ENCODE measurements at regions not wholly inside any gene's neighbourhood (a gene's known extent, or its start where the extent isn't known, plus 50 kb on each side); places are given as distances from the start of the nearest gene placed in this dataset.

DNA sequence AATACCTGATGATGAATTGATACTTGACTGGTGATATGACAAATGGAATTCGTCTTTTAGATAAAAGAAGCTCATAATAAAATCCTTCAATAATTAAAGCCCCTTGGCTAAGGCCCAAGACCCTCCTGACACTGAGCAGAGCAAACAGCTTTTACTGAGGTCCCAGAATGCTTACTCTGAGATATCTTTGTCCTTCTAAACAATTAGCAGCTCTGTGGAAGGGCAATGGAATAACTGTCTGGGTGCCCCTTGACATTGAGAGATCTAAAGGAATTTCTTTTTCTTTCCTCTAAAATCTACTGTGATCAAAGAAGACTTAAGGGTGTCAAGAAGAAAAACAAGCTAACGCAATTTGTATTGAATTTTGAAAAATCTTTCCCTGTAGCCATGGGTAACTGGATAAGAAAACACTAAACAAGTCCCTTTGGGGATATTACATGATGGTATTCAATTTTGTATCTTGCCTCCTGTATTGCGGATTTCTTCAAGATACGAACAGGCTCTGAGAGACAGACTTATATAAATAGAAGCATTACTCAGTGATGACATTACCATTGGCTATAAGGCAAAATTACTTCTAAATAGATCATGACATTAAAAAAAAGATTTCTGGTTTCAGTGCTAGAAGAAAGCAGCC lies 128.8 kb downstream of the MREG start:
- Histone ChIP-seq H3K9me3 (no peaks in the 10 kb centered on the region), H3K4me1 (no peaks in the 10 kb centered on the region), H3K27me3 (no peaks in the 10 kb centered on the region), H3K36me3 (no peaks in the 10 kb centered on the region), H3K4me3 (no peak overlapping the region), H3K27ac (no peak overlapping the region)
- TF ChIP-seq, protein P1, sequence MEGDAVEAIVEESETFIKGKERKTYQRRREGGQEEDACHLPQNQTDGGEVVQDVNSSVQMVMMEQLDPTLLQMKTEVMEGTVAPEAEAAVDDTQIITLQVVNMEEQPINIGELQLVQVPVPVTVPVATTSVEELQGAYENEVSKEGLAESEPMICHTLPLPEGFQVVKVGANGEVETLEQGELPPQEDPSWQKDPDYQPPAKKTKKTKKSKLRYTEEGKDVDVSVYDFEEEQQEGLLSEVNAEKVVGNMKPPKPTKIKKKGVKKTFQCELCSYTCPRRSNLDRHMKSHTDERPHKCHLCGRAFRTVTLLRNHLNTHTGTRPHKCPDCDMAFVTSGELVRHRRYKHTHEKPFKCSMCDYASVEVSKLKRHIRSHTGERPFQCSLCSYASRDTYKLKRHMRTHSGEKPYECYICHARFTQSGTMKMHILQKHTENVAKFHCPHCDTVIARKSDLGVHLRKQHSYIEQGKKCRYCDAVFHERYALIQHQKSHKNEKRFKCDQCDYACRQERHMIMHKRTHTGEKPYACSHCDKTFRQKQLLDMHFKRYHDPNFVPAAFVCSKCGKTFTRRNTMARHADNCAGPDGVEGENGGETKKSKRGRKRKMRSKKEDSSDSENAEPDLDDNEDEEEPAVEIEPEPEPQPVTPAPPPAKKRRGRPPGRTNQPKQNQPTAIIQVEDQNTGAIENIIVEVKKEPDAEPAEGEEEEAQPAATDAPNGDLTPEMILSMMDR (IDR thresholded peaks at IDR 0.05) = no peak
- TF ChIP-seq POLR2AphosphoS5 (IDR thresholded peaks at IDR 0.05) (no peak), POLR2A (IDR thresholded peaks at IDR 0.05) (no peak)
- no peak for DNase-seq (ENCODE audit: low spot score in 2 of 2)
- intact Hi-C loops (cut with DNase I; ENCODE audit: low total_unique reads) = no loop called here

DNA sequence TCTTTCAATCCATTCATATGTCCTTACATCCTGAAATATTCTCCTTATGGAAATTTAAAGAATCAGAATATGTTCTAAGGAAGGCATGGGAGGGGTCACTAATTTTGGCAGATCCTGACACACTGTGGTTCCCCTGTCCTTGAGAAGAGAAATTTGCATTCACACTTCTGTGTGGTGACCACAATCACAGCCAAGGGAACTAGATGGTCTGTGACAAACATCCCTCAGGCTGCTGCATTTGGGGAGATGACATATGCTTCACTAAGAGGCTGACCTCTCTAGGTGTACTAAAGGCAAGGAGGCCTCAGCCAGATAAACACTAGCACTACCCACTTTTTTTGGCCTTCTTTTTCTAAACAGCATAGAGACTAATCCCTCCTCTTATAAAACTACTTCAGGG lies 129.6 kb downstream of the MREG start:
- DNase-seq (ENCODE audit: low spot score in 2 of 2) = no peak
- TF ChIP-seq POLR2AphosphoS5 (IDR thresholded peaks at IDR 0.05) (no peak), POLR2A (IDR thresholded peaks at IDR 0.05) (no peak)
- TF ChIP-seq, protein P1 (IDR thresholded peaks at IDR 0.05) = no peak
- H3K4me1 ChIP-seq = no peaks in the 10 kb centered on the region
- H3K27ac ChIP-seq = no peak overlapping the region
- no peaks in the 10 kb centered on the region for H3K9me3 ChIP-seq
- intact Hi-C loops (cut with DNase I; ENCODE audit: low total_unique reads) = no loop called here
- no peaks in the 10 kb centered on the region for H3K36me3 ChIP-seq
- no peaks in the 10 kb centered on the region for H3K27me3 ChIP-seq
- H3K4me3 ChIP-seq = no peak overlapping the region

DNA sequence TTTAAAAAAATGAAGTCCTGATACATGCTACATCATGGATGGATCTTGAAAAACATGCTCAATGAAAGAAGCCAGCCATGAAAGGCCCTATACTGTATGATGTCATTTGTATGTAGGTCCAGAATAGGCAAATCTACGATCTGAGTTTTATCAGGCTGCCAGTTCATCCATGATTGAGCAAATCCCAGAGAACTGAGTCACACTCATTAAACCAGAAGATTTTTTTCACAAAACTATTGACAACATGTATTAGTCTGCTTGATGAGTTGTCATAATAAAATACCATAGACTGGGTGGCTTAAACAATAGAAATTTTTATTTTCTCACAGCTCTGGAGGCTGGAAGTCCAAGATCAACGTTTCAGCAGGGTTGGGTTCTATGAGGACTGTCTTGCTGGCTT lies 130.7 kb downstream of the MREG start:
- no peaks in the 10 kb centered on the region for H3K36me3 ChIP-seq
- no peak overlapping the region for H3K4me3 ChIP-seq
- no peak overlapping the region for H3K27ac ChIP-seq
- no peaks in the 10 kb centered on the region for H3K9me3 ChIP-seq
- no peak for DNase-seq (ENCODE audit: low spot score in 2 of 2)
- intact Hi-C loops (cut with DNase I; ENCODE audit: low total_unique reads) = no loop called here
- TF ChIP-seq POLR2A (IDR thresholded peaks at IDR 0.05) = no peak
- TF ChIP-seq, protein P1 (IDR thresholded peaks at IDR 0.05) = no peak
- no peak for TF ChIP-seq POLR2AphosphoS5 (IDR thresholded peaks at IDR 0.05)
- H3K4me1 ChIP-seq = no peaks in the 10 kb centered on the region
- no peaks in the 10 kb centered on the region for H3K27me3 ChIP-seq

DNA sequence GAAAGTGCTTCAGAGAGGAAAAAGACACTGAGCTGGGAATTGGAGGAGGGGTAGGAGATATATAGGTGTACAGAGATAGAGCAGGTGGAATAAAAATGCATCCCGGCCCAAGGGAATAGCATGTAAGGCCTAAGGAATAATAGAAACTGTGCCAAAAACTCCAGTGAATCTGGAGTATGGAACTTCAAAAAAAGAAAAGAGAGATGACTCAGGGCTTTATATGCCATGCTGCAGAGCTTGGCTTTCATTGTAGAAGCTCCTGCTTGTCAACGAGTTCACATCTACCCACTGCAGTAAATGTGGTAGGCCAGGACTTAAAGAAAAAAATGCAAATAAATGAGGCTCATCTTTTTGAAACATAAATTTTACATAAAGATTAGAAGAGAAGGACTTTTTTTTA lies 131.8 kb downstream of the MREG start:
- Histone ChIP-seq H3K9me3 (no peaks in the 10 kb centered on the region), H3K36me3 (no peaks in the 10 kb centered on the region), H3K27ac (no peak overlapping the region), H3K4me1 (no peaks in the 10 kb centered on the region), H3K27me3 (no peaks in the 10 kb centered on the region), H3K4me3 (no peak overlapping the region)
- intact Hi-C loops (cut with DNase I; ENCODE audit: low total_unique reads) = no loop called here
- TF ChIP-seq POLR2A (IDR thresholded peaks at IDR 0.05) (no peak), POLR2AphosphoS5 (IDR thresholded peaks at IDR 0.05) (no peak)
- TF ChIP-seq, protein P1 (IDR thresholded peaks at IDR 0.05) = no peak
- no peak for DNase-seq (ENCODE audit: low spot score in 2 of 2)

DNA sequence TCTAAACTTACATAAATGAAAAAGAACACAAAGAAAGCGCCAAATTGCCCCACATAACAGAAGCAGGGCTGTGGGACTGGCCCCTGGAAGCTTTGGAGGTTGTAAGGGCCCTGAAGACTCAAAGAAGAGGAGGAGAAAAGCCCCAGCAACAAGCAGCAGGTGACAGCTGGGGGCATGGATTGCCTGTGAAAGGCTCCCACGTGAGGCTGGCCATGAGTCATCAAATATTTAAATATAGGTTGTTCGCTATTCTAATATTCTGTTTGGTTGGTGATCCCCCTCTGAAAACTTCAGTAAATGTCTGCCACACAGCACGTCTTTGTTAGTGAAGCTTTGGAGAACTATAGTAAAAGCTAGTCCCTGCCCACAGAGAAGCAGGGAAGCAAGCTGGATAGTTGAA lies 132.4 kb downstream of the MREG start:
- Histone ChIP-seq H3K27me3 (no peaks in the 10 kb centered on the region), H3K4me1 (no peaks in the 10 kb centered on the region), H3K9me3 (no peaks in the 10 kb centered on the region), H3K27ac (no peak overlapping the region), H3K36me3 (no peaks in the 10 kb centered on the region), H3K4me3 (no peak overlapping the region)
- DNase-seq (ENCODE audit: low spot score in 2 of 2) = no peak
- TF ChIP-seq POLR2A (IDR thresholded peaks at IDR 0.05) = no peak
- TF ChIP-seq, protein P1 (IDR thresholded peaks at IDR 0.05) = no peak
- TF ChIP-seq POLR2AphosphoS5 (IDR thresholded peaks at IDR 0.05) = no peak
- intact Hi-C loops (cut with DNase I; ENCODE audit: low total_unique reads) = no loop called here
